T-helper 1 cell (primary cell): ENCODE measurements at regions not wholly inside any gene's neighbourhood (a gene's known extent, or its start where the extent isn't known, plus 50 kb on each side); places are given as distances from the start of the nearest gene placed in this dataset.
"Not testable (repeated sequence)": the region's sequence is repeated elsewhere in the genome, so short reads cannot be mapped to it uniquely, and the experiment has no call there.

Experiments
- DNase-seq, 5 donors: peaks; one replicate each; pipeline ENCODE4 v3.0.0-alpha.2; 2012 to 2020

DNA sequence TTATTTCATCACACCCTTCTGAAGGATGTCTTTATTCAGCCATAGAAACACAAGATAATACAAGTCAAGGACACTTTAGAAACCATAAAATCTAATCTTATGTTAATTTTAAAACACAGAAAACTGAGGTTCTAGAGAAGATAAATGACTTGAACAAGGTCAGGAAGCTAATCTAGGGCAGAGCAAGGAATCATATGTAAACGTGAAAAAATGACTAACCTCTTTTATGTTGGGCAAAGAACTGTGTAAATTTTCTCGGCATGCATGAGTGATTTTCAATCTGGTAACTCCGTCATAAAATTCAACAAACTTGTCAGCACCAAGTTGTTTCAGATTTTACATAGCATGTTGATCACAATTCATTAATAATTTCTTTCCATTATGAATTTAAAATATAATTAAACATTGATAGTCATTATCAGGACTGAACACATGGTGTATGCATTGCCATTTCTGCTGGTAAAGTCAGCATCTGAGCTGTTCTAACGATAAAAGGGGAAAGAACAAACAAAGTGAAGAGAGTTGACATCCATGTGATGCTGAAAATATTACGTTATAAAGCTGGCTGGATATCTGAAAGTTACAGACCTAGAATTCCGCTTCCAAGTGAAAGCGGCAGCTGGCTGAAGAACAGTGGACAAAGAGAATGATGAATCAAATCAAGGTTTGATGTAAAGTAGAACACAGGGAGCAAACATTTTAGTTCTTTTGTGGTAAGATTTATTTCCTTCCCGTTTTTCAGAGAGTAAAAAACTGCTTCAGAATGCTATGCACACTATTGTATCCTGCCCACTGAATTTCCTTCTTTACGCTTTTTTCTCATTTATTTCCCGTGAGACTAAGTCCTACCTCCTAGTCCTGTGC, 1037.4 kb upstream of the TMPRSS15 start:
- DNase-seq = no peak

DNA sequence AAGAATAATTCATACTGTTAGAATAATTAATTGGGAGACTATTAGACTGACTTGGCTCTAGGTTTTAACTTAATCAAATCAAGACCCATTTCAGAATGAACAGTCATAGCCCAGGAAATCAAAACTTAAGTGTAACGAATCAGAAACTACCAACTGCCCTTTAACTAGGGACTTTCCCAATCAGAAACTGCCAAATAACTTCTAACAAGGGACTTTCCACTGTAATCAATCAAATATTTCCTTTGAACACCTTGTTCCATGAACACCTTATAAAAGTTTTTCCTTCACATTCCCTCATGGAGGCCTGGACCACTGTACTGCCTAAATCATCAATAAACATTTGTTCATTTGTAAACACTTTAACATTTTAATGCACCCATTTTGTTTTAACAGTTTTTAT, 1054.7 kb upstream of the TMPRSS15 start:
- DNase-seq = peak in 1 of 5 donors; percentile 0

DNA sequence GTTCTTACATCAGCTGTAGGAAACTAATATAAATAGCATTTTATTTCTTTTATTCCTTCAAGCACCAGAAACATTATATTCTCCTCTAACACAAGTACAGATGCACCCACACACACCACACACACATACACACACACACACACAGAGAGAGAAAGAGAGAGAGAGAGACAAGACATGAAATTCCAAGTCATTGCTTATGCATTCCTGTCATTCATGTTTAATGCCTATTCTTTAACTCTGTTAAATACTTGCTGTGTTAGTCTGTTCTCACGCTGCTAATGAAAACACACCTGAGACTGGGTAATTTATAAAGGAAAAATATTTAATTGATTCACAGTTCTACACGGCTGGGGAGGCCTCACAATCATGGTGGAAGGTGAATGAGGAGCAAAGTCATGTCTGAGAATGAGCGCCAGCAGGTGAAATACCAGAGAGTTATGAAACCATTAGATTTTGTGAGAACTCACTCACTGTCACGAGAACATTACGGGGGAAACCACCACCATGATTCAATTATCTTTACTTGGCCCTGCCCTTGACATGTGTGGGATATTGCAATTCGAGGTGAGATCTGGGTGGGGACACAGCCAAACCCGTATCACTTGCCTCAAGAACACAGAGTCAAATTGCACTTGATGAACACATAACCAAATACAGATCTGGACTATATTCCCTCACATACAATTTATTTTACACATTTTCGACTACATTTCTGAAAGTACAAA, 1058.1 kb upstream of the TMPRSS15 start:
- no peak for DNase-seq

DNA sequence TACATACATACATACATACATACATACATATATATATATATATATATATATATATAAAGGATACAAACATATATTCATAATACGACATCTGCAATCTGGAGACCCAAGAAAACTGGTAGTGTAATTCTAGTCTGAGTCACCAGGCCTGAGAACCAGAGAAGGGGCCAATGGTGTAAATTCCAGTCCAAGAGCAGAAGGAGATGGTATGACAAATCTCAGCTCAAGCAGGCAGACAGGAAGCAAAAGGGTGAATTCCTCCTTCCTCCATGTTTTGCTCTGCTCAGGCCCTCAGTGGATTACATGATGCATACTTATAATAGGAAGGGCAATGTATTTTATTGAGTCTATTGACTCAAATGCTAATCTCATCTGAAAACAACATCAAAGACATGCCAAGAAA, 1060.4 kb upstream of the TMPRSS15 start:
- DNase-seq = no peak

DNA sequence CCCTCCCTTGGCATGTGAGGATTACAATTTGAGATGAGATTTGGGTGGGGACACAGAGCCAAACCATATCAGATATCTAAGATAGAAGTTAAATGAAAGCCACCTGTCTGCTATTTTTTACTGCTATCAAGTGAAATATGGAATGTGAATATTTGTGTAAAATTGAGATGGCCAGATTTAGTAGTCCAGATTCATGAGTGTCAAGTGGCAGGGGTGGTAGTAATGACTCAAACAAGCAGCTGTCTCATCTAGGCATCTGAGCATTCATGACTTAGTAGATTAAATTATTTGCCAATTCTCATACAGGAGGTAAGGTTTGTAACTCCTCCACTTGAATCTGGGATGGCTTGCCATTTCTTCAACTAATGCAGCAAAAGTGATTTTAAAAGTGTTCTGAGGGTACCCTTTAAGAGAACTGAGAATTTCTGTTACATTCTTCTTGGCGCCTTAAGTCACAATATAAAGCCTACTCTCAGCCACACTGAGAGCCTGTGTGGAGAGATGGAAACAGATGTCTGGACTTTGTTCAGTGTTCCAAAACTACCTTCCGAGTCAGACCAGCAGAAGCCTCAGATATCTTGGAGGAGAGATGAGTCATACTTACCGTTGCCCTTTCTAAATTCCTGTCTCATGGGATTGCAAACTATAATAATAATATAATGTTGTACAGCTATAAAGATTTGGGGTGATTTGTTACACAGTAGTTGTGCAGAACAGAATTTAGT, 1065.6 kb upstream of the TMPRSS15 start:
- DNase-seq = no peak

DNA sequence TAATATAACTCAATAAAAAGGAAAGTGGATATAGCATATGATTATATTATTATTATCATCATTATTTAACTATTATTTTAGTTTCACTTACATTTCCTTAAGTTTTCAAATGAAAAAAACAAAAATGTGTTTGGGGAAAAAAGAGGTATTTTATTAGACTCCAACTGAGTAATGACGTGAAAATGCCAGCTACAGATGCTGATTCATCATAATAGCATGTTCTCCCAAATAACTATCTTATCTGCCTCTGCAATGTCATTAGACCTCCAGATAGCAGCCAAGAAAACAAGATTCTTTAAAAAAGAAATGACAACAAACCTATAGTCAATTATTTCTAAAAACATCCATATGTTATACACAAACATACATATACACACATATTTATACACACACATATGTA, 1071.9 kb upstream of the TMPRSS15 start:
- no peak for DNase-seq

DNA sequence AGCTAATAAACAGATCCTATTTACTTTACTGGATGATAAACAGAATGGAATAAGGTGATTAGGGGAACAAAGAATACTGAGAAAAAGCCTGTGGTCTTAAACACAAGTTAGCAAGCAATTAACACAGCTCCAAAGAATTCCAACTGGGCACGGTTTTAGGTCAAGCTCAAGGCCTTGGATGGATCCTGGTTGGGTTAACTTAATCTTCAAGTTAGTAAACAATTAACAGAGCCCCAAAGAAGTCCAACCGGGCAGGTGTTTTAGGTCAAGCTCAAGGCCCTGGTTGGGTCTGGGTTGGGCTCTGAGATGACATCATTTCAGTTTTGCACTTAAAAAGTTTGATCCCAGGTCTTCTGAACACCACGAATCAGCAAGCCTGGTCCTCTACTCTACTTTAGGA, 1086.3 kb upstream of the TMPRSS15 start:
- no peak for DNase-seq

DNA sequence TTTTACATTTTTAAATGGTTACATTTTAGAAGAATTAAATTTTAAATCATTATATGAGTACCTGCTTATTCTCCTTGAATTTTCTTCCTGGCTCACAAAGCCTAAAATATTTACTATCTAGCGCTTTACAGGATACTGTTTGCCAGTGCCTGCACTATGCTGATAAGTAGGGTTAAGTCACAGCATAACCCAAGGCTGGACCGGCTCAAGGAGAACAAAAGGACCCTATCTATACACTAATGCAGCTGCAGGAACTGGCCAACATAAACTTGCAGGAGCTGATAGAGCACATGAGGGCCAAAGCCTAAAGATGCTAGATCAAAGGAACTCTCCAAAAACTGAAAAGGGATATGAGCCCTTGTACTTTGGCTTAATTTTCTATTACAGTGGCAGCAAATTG, 1086.9 kb upstream of the TMPRSS15 start:
- no peak for DNase-seq

DNA sequence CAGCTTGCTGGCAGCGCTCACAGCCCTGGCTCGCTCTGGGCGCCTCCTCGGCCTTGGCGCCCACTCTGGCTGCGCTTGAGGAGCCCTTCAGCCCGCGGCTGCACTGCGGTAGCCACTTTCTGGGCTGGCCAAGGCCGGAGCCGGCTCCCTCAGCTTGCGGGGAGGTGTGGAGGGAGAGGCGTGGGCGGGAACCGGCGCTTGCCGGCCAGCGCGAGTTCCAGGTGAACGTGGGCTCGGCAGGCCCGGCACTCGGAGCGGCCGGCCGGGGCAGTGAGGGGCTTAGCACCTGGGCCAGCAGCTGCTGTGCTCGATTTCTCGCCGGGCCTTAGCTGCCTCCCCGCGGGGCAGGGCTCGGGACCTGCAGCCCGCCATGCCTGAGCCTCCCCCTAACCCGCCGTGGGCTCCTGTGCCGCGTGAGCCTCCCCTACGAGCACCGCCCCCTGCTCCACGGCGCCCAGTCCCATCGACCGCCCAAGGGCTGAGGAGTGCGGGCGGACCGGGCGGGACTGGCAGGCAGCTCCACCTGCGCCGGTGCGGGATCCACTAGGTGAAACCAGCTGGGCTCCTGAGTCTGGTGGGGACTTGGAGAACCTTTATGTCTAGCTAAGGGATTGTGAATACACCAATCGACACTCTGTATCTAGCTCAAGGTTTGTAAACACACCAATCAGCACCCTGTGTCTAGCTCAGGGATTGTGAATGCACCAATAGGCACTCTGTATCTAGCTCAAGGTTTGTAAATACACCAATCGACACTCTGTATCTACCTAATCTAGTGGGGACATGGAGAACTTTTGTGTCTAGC, 1090.1 kb upstream of the TMPRSS15 start:
- DNase-seq = not testable (repeated sequence)

DNA sequence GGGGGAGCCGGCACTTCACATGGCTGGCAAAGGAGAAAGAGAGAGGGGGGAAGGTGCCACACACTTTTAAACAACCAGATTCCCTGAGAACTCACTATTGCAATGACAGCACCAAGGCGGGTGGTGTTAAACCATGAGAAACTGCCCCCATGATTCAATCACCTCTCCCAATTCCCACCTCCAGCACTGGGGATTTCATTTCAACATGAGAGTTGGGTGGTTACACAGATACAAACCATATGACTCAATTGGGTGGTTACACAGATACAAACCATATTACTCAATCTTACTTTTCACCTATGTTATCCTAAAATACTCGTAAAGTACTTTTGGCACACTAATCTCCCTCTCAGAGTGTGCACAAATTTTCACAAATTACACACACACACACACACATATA, 1097.5 kb upstream of the TMPRSS15 start:
- DNase-seq = no peak

DNA sequence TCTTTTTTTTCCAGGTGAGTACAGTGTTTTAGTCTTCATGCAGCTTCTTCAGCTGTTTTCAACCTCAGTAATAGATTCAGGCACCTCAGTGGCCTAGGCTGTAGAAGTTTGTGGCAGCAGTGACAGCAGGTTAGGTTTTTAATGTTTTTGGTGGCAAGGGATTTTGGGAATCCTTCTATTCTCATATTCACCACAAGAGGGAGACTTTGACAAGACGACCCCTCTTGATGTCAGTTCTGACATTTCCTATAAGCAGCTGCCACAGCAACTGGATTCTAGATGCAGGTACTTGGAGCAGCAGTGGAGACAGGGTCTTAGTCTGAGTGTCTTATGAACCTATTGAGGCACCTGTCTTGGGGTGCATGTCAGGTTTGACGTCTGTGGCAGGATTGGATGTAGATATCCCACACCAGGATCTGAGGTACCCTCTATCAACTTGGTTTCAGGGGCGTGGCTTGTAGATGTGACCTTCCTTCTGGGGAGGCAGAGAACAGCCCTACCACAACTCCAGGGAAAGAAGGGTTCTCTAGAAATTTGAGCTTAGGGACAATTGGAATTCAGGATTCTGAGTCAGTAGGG, 1104.2 kb upstream of the TMPRSS15 start:
- DNase-seq = no peak

DNA sequence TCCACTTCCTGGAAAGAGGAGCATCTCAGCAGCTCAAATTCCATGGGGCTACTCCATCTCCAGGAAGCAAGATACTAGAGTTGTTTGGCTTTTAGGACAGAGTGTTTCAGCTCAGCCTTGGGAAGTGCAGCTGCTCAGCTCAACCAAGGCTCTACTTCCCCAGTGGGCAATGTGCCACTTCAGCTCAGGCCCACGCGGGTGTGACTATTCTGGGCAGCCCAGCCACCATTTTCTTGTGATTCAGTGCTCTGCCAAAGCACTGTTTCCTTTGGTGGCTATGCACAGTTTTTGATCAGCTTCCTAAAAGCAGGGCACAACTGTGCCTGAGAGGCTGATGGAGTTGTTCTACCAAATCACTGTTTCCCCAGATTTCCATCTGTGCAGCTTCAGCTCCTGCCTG, 1104.9 kb upstream of the TMPRSS15 start:
- DNase-seq = no peak

DNA sequence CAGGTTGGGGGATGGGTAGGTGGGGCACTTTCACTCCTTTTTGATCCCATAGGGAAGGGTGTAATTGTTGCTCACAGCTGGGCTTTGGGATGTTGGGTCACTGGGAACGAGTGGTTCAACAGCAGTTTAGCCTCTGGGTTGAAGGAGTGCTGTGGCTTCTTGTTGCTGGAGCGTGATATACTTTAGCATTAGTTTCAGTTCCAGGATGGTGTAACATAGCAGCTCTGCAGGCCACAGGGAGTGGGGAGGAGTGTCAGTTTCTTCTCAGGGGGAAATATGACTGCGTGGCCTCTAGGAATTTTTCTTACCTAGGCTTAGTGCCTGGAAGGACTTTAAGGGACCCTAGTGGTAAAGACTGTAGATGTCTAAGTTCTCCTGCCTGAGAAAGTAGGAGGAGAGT, 1105.3 kb upstream of the TMPRSS15 start:
- no peak for DNase-seq

DNA sequence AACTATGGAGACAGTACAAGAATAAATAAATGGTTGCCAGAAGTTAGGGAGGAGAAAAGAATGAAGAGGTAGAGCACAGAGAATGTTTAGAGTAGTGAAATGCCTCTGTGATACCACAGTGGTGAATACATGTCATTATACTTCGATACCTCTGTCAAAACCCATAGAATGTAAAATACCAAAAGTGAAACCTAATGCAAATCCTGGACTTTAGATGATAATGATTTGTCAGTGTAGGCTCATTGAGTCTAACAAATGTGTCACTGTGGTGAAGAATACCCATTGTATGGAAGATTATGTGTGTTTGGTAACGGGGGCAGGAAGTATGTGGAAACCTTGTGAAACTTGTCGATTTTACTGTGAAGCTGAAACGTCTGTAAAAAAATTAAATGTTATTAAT, 1106.5 kb upstream of the TMPRSS15 start:
- no peak for DNase-seq

DNA sequence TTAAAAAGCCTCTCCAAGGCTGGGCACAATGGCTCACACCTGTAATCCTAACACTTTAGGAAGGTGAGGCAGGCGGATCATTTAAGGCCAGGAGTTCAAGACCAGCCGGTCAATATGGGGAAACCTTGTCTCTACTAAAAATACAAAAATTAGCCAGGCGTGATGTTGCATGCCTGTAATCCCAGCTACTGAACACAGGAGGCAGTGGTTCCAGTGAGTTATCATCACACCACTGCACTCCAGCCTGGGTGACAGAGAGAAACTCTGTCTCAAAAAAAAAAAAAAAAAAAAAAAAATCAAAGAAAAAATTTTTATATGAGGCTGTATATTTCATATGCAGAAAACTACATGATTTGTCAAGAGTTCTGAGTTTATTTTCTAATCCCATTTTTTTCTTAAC, 1107.1 kb upstream of the TMPRSS15 start:
- no peak for DNase-seq

DNA sequence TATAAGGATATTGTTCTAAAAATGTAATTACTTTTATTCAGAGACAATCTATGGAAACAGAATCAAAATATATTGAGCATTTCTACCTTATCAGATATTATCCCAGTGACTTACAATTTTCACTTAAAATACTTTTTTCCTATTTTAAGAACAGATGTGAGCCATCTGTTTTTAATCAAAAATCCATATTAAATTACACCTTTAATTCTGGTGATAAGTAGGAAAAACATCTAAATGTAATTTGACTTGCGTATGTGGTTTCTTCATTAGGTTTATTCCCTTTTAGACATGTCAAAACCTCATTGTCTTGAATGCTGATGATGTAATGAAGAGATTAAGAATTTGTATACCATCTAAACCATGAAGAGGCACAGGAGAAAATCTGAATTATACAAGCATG, 1118.8 kb upstream of the TMPRSS15 start:
- no peak for DNase-seq

DNA sequence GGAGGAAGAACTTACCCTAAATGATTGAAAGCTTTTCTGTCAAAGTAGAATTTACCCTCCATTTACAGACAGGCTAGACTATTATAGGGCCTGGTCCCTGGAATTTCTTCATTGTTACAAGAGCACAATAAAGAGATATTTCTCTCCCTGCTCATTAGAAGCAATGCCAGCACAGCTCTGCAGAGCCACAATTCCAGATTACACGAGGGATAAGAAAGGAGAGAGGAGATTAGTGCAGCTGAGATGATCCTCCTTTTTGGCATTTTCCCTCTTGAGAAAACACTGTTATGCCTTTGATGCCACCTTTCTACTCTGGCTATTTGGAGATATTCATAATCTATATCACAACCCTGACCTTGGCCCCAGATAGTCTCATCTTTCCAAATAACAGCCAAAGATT, 1119.5 kb upstream of the TMPRSS15 start:
- no peak for DNase-seq

DNA sequence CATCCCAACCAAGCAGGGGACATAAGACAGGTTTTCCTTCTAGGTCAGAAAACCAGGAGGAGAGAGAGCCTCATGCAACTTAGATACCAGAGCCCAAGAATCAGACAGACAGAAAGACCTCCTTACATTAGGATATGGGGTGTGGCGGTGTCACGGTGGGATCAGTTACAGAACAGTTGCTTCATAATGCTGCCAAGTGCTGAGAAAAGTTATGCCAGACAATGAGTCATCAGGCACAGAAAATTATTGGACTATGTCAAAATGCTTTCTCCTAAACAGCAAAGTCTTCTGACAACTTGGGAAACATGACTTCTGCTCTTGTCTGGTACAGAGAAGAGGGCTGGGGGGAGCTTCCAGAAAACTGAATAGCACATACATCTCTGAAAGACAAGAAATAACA, 1120.2 kb upstream of the TMPRSS15 start:
- no peak for DNase-seq

DNA sequence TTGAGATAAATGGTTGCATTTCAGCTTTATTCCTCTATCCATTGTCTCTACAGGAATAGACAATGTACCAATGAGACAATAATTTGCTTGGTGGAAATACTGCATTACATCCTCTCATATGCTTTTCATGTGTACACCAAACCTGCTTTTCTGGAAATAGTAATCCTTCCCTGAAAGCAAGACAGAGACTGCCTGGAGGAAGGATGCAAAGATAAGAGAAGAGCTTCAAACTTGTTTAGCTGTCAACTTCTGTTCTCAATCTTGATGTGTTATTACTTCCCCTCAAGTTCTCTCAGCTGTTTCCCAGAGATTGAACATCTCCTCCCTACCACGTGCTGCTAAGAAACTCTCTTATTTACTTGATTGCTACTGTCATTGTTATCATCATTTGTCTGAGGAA, 1125.4 kb upstream of the TMPRSS15 start:
- no peak for DNase-seq

DNA sequence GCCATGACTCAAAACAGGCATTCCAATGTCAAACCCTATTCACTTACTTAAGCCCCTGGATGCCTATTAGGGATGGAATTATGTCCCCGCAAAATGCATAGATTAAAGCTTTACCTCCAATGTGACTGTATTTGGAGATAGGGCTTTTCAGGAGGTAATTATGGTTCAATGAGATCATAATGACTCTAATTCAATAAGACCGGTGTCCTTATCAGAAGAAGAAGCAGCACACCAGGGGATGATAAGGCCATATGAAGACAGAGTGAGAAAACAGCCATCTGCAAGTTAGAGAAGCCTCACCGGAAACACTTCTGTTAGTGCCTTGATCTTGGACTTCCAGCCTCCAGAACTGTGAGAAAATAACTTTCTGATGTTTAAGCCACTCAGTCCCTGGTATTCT, 1131.8 kb upstream of the TMPRSS15 start:
- DNase-seq = no peak

DNA sequence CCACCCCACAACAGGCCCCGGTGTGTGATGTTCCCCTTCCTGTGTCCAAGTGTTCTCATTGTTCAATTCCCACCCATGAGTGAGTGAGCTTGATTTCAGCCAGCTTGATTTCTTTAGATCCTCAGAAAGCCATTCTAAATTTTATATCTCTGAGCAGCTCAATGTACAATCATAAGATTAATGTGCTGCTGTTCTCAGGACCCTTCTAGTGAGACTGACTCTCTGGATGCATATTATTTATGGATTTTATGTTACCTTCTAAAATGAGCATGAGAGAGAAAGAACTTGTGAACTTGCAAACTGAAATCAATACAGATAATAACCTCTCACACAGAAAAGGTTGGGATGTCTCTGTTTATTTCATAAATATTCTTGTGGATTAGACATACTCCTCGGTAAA, 1133.5 kb upstream of the TMPRSS15 start:
- no peak for DNase-seq

DNA sequence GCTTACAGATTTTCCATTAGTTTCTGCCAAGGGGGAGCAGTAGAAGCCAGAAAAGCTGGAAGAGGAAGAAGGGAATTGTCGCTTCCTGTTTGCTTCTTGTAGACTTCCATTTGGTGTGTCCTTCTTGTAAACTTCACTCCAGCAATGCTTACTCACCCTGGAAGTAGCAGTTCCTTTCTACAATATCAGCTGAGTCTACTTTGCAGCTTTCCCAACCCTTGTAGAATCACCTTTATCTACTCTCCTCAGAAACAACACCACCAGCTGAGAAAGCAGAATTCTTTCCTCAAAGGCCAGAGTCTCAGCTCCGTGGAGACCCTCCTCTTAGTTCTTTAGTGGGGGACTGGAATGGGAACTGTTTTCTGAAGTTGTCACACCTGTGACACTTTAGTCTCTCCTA, 1136.7 kb upstream of the TMPRSS15 start:
- no peak for DNase-seq
